Subcutaneous abdominal adipose tissue (tissue), 5 donors: ENCODE measurements at regions not wholly inside any gene's neighbourhood (a gene's known extent, or its start where the extent isn't known, plus 50 kb on each side); places are given as distances from the start of the nearest gene placed in this dataset.

Experiments used
- H3K27ac ChIP-seq: one replicate; pipeline ENCODE4 v1.7.0; 2013; ENCODE audit warnings: low read depth, mild to moderate bottlenecking, inconsistent platforms, low read length, moderate library complexity
- H3K27me3 ChIP-seq, 5 donors: one replicate each; pipeline ENCODE4 v1.7.0; 2013; ENCODE audit warnings: low read length in 5 of 5, inconsistent platforms in 1 of 5; ENCODE audit not compliant: control insufficient read depth in 5 of 5, insufficient read depth in 4 of 5
- H3K36me3 ChIP-seq, 5 donors: one replicate each; pipeline ENCODE4 v1.7.0; 2013; ENCODE audit warnings: low read length in 5 of 5; ENCODE audit not compliant: control insufficient read depth in 5 of 5, insufficient read depth in 5 of 5
- H3K4me1 ChIP-seq, 5 donors: one replicate each; pipeline ENCODE4 v1.7.0; 2013; ENCODE audit warnings: low read length in 5 of 5, mild to moderate bottlenecking in 3 of 5, moderate library complexity in 1 of 5; ENCODE audit not compliant: control insufficient read depth in 5 of 5, insufficient read depth in 5 of 5
- H3K4me3 ChIP-seq, 5 donors: one replicate each; pipeline ENCODE4 v1.7.0; 2013; ENCODE audit warnings: low read length in 5 of 5, low read depth in 1 of 5
- H3K9ac ChIP-seq, 5 donors: one replicate each; pipeline ENCODE4 v1.7.0; 2013; ENCODE audit warnings: low read length in 5 of 5, mild to moderate bottlenecking in 4 of 5, moderate library complexity in 3 of 5
- H3K9me3 ChIP-seq, 5 donors: one replicate each; pipeline ENCODE4 v1.7.0; 2013; ENCODE audit warnings: low read length in 5 of 5; ENCODE audit not compliant: control insufficient read depth in 5 of 5
- donor health status: healthy.
- donor health status: healthy.
- donor health status: healthy.
- donor health status: healthy.
- donor health status: healthy.

GRCh38 chr15:70314018-70314354 lies 216.3 kb upstream of the TLE3 start:
- Histone ChIP-seq H3K36me3 (no peaks in the 10 kb centered on the region), H3K9ac (no peak overlapping the region), H3K27me3 (peaks cover 0 to 3% (median 0%) of the 10 kb centered on the region in 5 donors)

GRCh38 chr15:70313099-70314017 lies 215.6 kb upstream of the TLE3 start:
- Histone ChIP-seq H3K4me3 (no peak overlapping the region), H3K27ac (no peak overlapping the region), H3K36me3 (no peaks in the 10 kb centered on the region), H3K27me3 (peaks cover 0 to 3% (median 0%) of the 10 kb centered on the region in 5 donors), H3K9me3 (no peaks in the 10 kb centered on the region), H3K4me1 (peaks cover 0 to 11% (median 2%) of the 10 kb centered on the region in 5 donors), H3K9ac (no peak overlapping the region)

More at GRCh38 chr15:70314018-70314354, 216.3 kb upstream of the TLE3 start:
- no peaks in the 10 kb centered on the region for H3K9me3 ChIP-seq
- H3K4me1 ChIP-seq: peaks cover 0 to 11% (median 8%) of the 10 kb centered on the region in 5 donors
- no peak overlapping the region for H3K27ac ChIP-seq
- no peak overlapping the region for H3K4me3 ChIP-seq

GRCh38 chr15:70311821-70312220 lies 214.1 kb upstream of the TLE3 start:
- Histone ChIP-seq H3K4me3 (no peak overlapping the region), H3K9me3 (no peaks in the 10 kb centered on the region), H3K4me1 (peaks cover 0 to 14% (median 3%) of the 10 kb centered on the region in 5 donors), H3K27me3 (peaks cover 0 to 3% (median 0%) of the 10 kb centered on the region in 5 donors), H3K36me3 (no peaks in the 10 kb centered on the region), H3K27ac (no peak overlapping the region), H3K9ac (no peak overlapping the region)

GRCh38 chr15:70309716-70310115 lies 212.0 kb upstream of the TLE3 start:
- Histone ChIP-seq H3K27me3 (peaks cover 0 to 3% (median 0%) of the 10 kb centered on the region in 5 donors), H3K27ac (no peak overlapping the region), H3K4me1 (peaks cover 0 to 14% (median 3%) of the 10 kb centered on the region in 5 donors), H3K9ac (no peak overlapping the region), H3K4me3 (no peak overlapping the region), H3K9me3 (peaks cover 4 to 7% (median 6%) of the 10 kb centered on the region in 5 donors), H3K36me3 (no peaks in the 10 kb centered on the region)

GRCh38 chr15:70308735-70309434 lies 211.2 kb upstream of the TLE3 start:
- H3K9me3 ChIP-seq: peaks cover 4 to 7% (median 6%) of the 10 kb centered on the region in 5 donors
- no peak overlapping the region for H3K27ac ChIP-seq
- no peak overlapping the region for H3K4me3 ChIP-seq
- H3K4me1 ChIP-seq: peaks cover 0 to 14% (median 3%) of the 10 kb centered on the region in 5 donors
- peaks cover 0 to 3% (median 0%) of the 10 kb centered on the region in 5 donors for H3K27me3 ChIP-seq
- no peaks in the 10 kb centered on the region for H3K36me3 ChIP-seq
- no peak overlapping the region for H3K9ac ChIP-seq

GRCh38 chr15:70308011-70308734 lies 210.5 kb upstream of the TLE3 start:
- peaks cover 0 to 14% (median 3%) of the 10 kb centered on the region in 5 donors for H3K4me1 ChIP-seq
- no peak overlapping the region for H3K9ac ChIP-seq
- no peak overlapping the region for H3K27ac ChIP-seq
- H3K4me3 ChIP-seq: no peak overlapping the region
- H3K36me3 ChIP-seq: no peaks in the 10 kb centered on the region
- peaks cover 4 to 9% (median 6%) of the 10 kb centered on the region in 5 donors for H3K9me3 ChIP-seq
- H3K27me3 ChIP-seq: peaks cover 0 to 3% (median 0%) of the 10 kb centered on the region in 5 donors

GRCh38 chr15:70306582-70306981 lies 208.9 kb upstream of the TLE3 start:
- H3K27me3 ChIP-seq: no peaks in the 10 kb centered on the region
- H3K4me1 ChIP-seq: peaks cover 0 to 14% (median 3%) of the 10 kb centered on the region in 5 donors
- no peak overlapping the region for H3K9ac ChIP-seq
- H3K36me3 ChIP-seq: no peaks in the 10 kb centered on the region
- peaks cover 4 to 9% (median 6%) of the 10 kb centered on the region in 5 donors for H3K9me3 ChIP-seq
- H3K27ac ChIP-seq: no peak overlapping the region
- no peak overlapping the region for H3K4me3 ChIP-seq

- Histone ChIP-seq H3K36me3 (no peaks in the 10 kb centered on the region), H3K9ac (no peak overlapping the region), H3K4me3 (no peak overlapping the region), H3K27me3 (no peaks in the 10 kb centered on the region), H3K4me1 (peaks cover 0 to 14% (median 3%) of the 10 kb centered on the region in 5 donors), H3K9me3 (peaks cover 4 to 9% (median 6%) of the 10 kb centered on the region in 5 donors), H3K27ac (no peak overlapping the region)
Observed at GRCh38 chr15:70306081-70306480, 208.4 kb upstream of the TLE3 start.

- Histone ChIP-seq H3K9ac (no peak overlapping the region), H3K4me3 (no peak overlapping the region), H3K36me3 (no peaks in the 10 kb centered on the region), H3K27ac (no peak overlapping the region), H3K27me3 (no peaks in the 10 kb centered on the region), H3K4me1 (peaks cover 0 to 11% (median 3%) of the 10 kb centered on the region in 5 donors), H3K9me3 (peaks cover 4 to 9% (median 6%) of the 10 kb centered on the region in 5 donors)
Observed at GRCh38 chr15:70303981-70304380, 206.3 kb upstream of the TLE3 start.
